ENCODE measurements at regions not wholly inside any gene's neighbourhood (a gene's known extent, or its start where the extent isn't known, plus 50 kb on each side); places are given as distances from the start of the nearest gene placed in this dataset.
"Not testable (repeated sequence)": the region's sequence is repeated elsewhere in the genome, so short reads cannot be mapped to it uniquely, and the experiment has no call there.

- DNase-seq: no peak
Measured at GRCh38 chr2:116776556-116776955, 1037.9 kb upstream of the DDX18 start.

GRCh38 chr2:116787848-116788247, 1026.6 kb upstream of the DDX18 start:
- DNase-seq: no peak

GRCh38 chr2:116802671-116803070, 1011.8 kb upstream of the DDX18 start:
- no peak for DNase-seq

- DNase-seq: no peak
Measured at GRCh38 chr2:116804901-116805300, 1009.6 kb upstream of the DDX18 start.

- DNase-seq: not testable (repeated sequence)
Measured at GRCh38 chr2:116806505-116806904, 1008.0 kb upstream of the DDX18 start.

GRCh38 chr2:116809109-116809508, 1005.4 kb upstream of the DDX18 start:
- no peak for DNase-seq

GRCh38 chr2:116810071-116810470, 1004.4 kb upstream of the DDX18 start:
- no peak for DNase-seq

- DNase-seq: no peak
Measured at GRCh38 chr2:116810645-116811044, 1003.8 kb upstream of the DDX18 start.

GRCh38 chr2:116819355-116819754, 995.1 kb upstream of the DDX18 start:
- no peak for DNase-seq

- DNase-seq: no peak
Measured at GRCh38 chr2:116820986-116821385, 993.5 kb upstream of the DDX18 start.

- DNase-seq: not testable (repeated sequence)
Measured at GRCh38 chr2:116829543-116829942, 984.9 kb upstream of the DDX18 start.

GRCh38 chr2:116832148-116832547, 982.3 kb upstream of the DDX18 start:
- DNase-seq: no peak

GRCh38 chr2:116833052-116833451, 981.4 kb upstream of the DDX18 start:
- DNase-seq: no peak

GRCh38 chr2:116842164-116842563, 972.3 kb upstream of the DDX18 start:
- no peak for DNase-seq

GRCh38 chr2:116859708-116860107, 954.8 kb upstream of the DDX18 start:
- no peak for DNase-seq

- no peak for DNase-seq
Measured at GRCh38 chr2:116874021-116874420, 940.5 kb upstream of the DDX18 start.

GRCh38 chr2:116877274-116877673, 937.2 kb upstream of the DDX18 start:
- DNase-seq: no peak

GRCh38 chr2:116877944-116878343, 936.5 kb upstream of the DDX18 start:
- no peak for DNase-seq

- no peak for DNase-seq
Measured at GRCh38 chr2:116879650-116880160, 934.8 kb upstream of the DDX18 start.

- no peak for DNase-seq
Measured at GRCh38 chr2:116891191-116891590, 923.3 kb upstream of the DDX18 start.

GRCh38 chr2:116911540-116911939, 903.0 kb upstream of the DDX18 start:
- no peak for DNase-seq

GRCh38 chr2:116915673-116916072, 898.8 kb upstream of the DDX18 start:
- no peak for DNase-seq

GRCh38 chr2:116917196-116917595, 897.3 kb upstream of the DDX18 start:
- DNase-seq: no peak

GRCh38 chr2:116918574-116918973, 895.9 kb upstream of the DDX18 start:
- DNase-seq: no peak

- DNase-seq: no peak
Measured at GRCh38 chr2:116922414-116922813, 892.1 kb upstream of the DDX18 start.

- DNase-seq: no peak
Measured at GRCh38 chr2:116924509-116924908, 890.0 kb upstream of the DDX18 start.
